Liver (tissue), 8 donors: ENCODE measurements at regions not wholly inside any gene's neighbourhood (a gene's known extent, or its start where the extent isn't known, plus 50 kb on each side); places are given as distances from the start of the nearest gene placed in this dataset.

Source experiments
- DNase-seq: peaks from one replicate; pipeline ENCODE4 v3.0.0-alpha.2; 2017; ENCODE audit warnings: low spot score
- H3K27ac ChIP-seq, 2 donors: one replicate each; pipeline ENCODE4 v1.7.0; 2013; ENCODE audit warnings: inconsistent platforms in 2 of 2, low read length in 2 of 2, control low read depth in 1 of 2, low read depth in 1 of 2, mild to moderate bottlenecking in 1 of 2
- H3K27me3 ChIP-seq, 4 donors: one replicate each; pipeline versions ENCODE4 v1.6.1 to v1.7.0; 2013; ENCODE audit warnings: low read length in 3 of 4, inconsistent platforms in 1 of 4, mild to moderate bottlenecking in 1 of 4, moderate library complexity in 1 of 4; ENCODE audit not compliant: control insufficient read depth in 4 of 4, insufficient read depth in 4 of 4
- H3K36me3 ChIP-seq, 4 donors: one replicate each; pipeline versions ENCODE4 v1.6.1 to v1.7.0; 2013; ENCODE audit warnings: low read length in 3 of 4, mild to moderate bottlenecking in 3 of 4, low read depth in 1 of 4, moderate library complexity in 1 of 4; ENCODE audit not compliant: control insufficient read depth in 4 of 4, insufficient read depth in 3 of 4
- H3K4me1 ChIP-seq, 4 donors: one replicate each; pipeline versions ENCODE4 v1.6.1 to v1.7.0; 2013; ENCODE audit warnings: low read length in 3 of 4, mild to moderate bottlenecking in 3 of 4, moderate library complexity in 1 of 4; ENCODE audit not compliant: control insufficient read depth in 4 of 4, insufficient read depth in 4 of 4
- H3K4me3 ChIP-seq, 3 donors: one replicate each; pipeline versions ENCODE4 v1.6.1 to v1.7.0; 2013; ENCODE audit warnings: low read length in 3 of 3, control low read depth in 1 of 3, low read depth in 1 of 3, mild to moderate bottlenecking in 1 of 3
- H3K9ac ChIP-seq, 2 donors: one replicate each; pipeline ENCODE4 v1.7.0; 2013; ENCODE audit warnings: low read length in 2 of 2, mild to moderate bottlenecking in 2 of 2, moderate library complexity in 2 of 2, control low read depth in 1 of 2, low read depth in 1 of 2
- H3K9me3 ChIP-seq, 4 donors: one replicate each; pipeline versions ENCODE4 v1.6.1 to v1.7.0; 2013; ENCODE audit warnings: low read length in 3 of 4; ENCODE audit not compliant: control insufficient read depth in 4 of 4
- EGR1 ChIP-seq, 2 donors: IDR thresholded peaks; 2 replicates each; pipeline ENCODE4 v1.6.1; 2016 to 2018; ENCODE audit warnings: antibody characterized with exemption in 2 of 2, low read depth in 2 of 2
- FOXA1 ChIP-seq: IDR thresholded peaks from 2 replicates; pipeline ENCODE4 v1.6.1; 2016; ENCODE audit warnings: antibody characterized with exemption
- FOXA2 ChIP-seq: IDR thresholded peaks from 2 replicates; pipeline ENCODE4 v1.6.1; 2016; ENCODE audit warnings: antibody characterized with exemption
- GABPA ChIP-seq, 2 donors: IDR thresholded peaks in 1 of 2; conservative IDR thresholded peaks in 1 of 2; 2 replicates each; pipeline ENCODE4 v1.6.1; 2016; ENCODE audit warnings: antibody characterized with exemption in 2 of 2, mild to moderate bottlenecking in 1 of 2, moderate library complexity in 1 of 2
- HNF4A ChIP-seq, 2 donors: conservative IDR thresholded peaks; 2 replicates each; pipeline ENCODE4 v1.6.1; 2016; ENCODE audit warnings: antibody characterized with exemption in 2 of 2, mild to moderate bottlenecking in 2 of 2
- HNF4G ChIP-seq: IDR thresholded peaks from 2 replicates; pipeline ENCODE4 v1.6.1; 2016; ENCODE audit warnings: antibody characterized with exemption
- JUND ChIP-seq, 2 donors: IDR thresholded peaks; 2 replicates each; pipeline ENCODE4 v1.6.1; 2016; ENCODE audit warnings: antibody characterized with exemption in 2 of 2
- NR2F2 ChIP-seq: IDR thresholded peaks from 2 replicates; pipeline ENCODE4 v1.6.1; 2016; ENCODE audit warnings: antibody characterized with exemption
- RAD21 ChIP-seq, 2 donors: IDR thresholded peaks; 2 replicates each; pipeline ENCODE4 v1.6.1; 2016; ENCODE audit warnings: antibody characterized with exemption in 2 of 2, mild to moderate bottlenecking in 2 of 2
- RXRA ChIP-seq, 2 donors: IDR thresholded peaks; 2 replicates each; pipeline ENCODE4 v1.6.1; 2017 to 2018; ENCODE audit warnings: antibody characterized with exemption in 2 of 2, mild to moderate bottlenecking in 1 of 2
- SP1 ChIP-seq: IDR thresholded peaks from 2 replicates; pipeline ENCODE4 v1.6.1; 2018; ENCODE audit warnings: antibody characterized with exemption, mild to moderate bottlenecking
- TAF1 ChIP-seq: conservative IDR thresholded peaks from 2 replicates; pipeline ENCODE4 v1.6.1; 2016; ENCODE audit warnings: antibody characterized with exemption, mild to moderate bottlenecking
- YY1 ChIP-seq: IDR thresholded peaks from 2 replicates; pipeline ENCODE4 v1.6.1; 2016; ENCODE audit warnings: antibody characterized with exemption, mild to moderate bottlenecking
- WGBS: extraction: QIAGEN DNeasy Blood & Tissue Kit; methylation state at CpG from one replicate; pipeline ENCODE4 v1.1.7; 2013; 5-methylcytosine and 5-hydroxymethylcytosine counted together
- TF ChIP-seq, protein P1 (sequence below): IDR thresholded peaks from 2 replicates; pipeline ENCODE4 v1.6.1; 2016; ENCODE audit warnings: antibody characterized with exemption, mild to moderate bottlenecking
- TF ChIP-seq, protein P2 (sequence below): IDR thresholded peaks from 2 replicates; pipeline ENCODE4 v1.6.1; 2016; ENCODE audit warnings: antibody characterized with exemption
- TF ChIP-seq, protein P3 (sequence below): fragments of 150-350 bp; IDR thresholded peaks from 2 replicates; pipeline ENCODE4 v1.5.1; 2017; ENCODE audit warnings: improper control_type of control experiment, low read depth, low read length; ENCODE audit not compliant: missing input control
- TF ChIP-seq, protein P4 (sequence below): IDR thresholded peaks from 2 replicates; pipeline ENCODE4 v1.6.1; 2016; ENCODE audit warnings: antibody characterized with exemption
- TF ChIP-seq, protein P5 (sequence below): IDR thresholded peaks from 2 replicates; pipeline ENCODE4 v1.6.1; 2016; ENCODE audit warnings: antibody characterized with exemption
- donor health status: healthy.
- donor health status: healthy.
- donor health status: healthy.
- donor health status: healthy.
- donor health status: healthy.

DNA sequence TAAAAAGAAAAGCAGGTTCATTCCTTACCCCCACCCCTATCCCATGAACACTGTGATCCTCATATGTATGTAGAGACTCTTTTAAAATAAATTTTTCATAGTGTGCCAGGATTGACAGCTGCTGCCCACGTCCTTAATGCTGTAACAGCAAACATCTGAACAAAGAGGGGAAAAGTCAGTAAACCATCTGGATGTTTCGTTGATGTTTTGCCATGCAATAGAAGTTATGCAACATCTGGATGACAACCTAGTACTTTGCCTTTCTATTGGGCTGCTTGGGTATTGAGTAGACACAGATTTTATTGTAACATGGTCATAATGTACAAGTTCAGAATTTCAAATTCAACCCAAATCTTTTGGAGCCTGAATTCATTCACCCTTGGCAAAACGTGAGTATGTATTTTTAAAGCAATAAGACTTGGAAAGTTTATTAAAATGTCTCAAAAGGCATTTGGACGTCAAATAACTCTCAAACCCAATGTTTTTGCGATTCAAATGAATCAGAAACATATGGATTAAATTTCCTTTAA lies 500.3 kb downstream of the DHX35 start:
- H3K4me3 ChIP-seq: no peak overlapping the region
- H3K9ac ChIP-seq: no peak overlapping the region
- H3K4me1 ChIP-seq: no peaks in the 10 kb centered on the region
- TF ChIP-seq TAF1 (no peak), SP1 (no peak), FOXA1 (no peak), HNF4A (conservative IDR thresholded peaks at IDR 0.05) (no peak), NR2F2 (no peak), FOXA2 (no peak)
- TF ChIP-seq, protein P1, sequence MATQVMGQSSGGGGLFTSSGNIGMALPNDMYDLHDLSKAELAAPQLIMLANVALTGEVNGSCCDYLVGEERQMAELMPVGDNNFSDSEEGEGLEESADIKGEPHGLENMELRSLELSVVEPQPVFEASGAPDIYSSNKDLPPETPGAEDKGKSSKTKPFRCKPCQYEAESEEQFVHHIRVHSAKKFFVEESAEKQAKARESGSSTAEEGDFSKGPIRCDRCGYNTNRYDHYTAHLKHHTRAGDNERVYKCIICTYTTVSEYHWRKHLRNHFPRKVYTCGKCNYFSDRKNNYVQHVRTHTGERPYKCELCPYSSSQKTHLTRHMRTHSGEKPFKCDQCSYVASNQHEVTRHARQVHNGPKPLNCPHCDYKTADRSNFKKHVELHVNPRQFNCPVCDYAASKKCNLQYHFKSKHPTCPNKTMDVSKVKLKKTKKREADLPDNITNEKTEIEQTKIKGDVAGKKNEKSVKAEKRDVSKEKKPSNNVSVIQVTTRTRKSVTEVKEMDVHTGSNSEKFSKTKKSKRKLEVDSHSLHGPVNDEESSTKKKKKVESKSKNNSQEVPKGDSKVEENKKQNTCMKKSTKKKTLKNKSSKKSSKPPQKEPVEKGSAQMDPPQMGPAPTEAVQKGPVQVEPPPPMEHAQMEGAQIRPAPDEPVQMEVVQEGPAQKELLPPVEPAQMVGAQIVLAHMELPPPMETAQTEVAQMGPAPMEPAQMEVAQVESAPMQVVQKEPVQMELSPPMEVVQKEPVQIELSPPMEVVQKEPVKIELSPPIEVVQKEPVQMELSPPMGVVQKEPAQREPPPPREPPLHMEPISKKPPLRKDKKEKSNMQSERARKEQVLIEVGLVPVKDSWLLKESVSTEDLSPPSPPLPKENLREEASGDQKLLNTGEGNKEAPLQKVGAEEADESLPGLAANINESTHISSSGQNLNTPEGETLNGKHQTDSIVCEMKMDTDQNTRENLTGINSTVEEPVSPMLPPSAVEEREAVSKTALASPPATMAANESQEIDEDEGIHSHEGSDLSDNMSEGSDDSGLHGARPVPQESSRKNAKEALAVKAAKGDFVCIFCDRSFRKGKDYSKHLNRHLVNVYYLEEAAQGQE: no peak
- no peaks in the 10 kb centered on the region for H3K36me3 ChIP-seq
- 52% methylated on average over 5 of the region's 5 CpGs for WGBS
- H3K9me3 ChIP-seq: no peaks in the 10 kb centered on the region
- H3K27me3 ChIP-seq: peaks cover 0 to 9% (median 1%) of the 10 kb centered on the region in 4 donors
- DNase-seq: no peak
- H3K27ac ChIP-seq: no peak overlapping the region

DNA sequence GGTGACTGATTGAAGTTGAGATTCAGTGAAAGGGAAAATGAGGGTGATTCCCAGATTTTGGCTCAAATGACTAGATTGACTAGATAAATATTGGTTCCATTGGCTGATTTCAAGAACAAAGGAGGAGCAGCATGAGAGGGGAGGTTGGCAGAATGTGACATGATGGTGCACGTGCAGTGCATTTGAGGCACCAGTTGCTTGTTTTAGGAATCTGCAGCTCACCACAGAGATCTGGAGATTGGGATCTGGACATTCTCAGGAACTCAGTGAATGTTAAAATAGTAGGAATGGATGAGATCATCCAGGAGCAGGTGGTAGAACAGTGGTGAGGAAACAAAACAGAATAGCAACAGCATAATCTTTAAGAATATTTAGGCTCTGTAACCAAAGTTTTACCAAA lies 496.3 kb downstream of the DHX35 start:
- TF ChIP-seq GABPA (IDR thresholded peaks at IDR 0.05 in 1 of 2, conservative IDR thresholded peaks at IDR 0.05 in 1 of 2): no peak
- no peak for TF ChIP-seq SP1
- no peak for TF ChIP-seq JUND (IDR thresholded peaks at IDR 0.05)
- TF ChIP-seq RXRA (IDR thresholded peaks at IDR 0.05): no peak
- TF ChIP-seq YY1: no peak
- TF ChIP-seq, protein P2, sequence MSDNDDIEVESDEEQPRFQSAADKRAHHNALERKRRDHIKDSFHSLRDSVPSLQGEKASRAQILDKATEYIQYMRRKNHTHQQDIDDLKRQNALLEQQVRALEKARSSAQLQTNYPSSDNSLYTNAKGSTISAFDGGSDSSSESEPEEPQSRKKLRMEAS: no peak
- no peak for TF ChIP-seq HNF4A (conservative IDR thresholded peaks at IDR 0.05)
- no peak for TF ChIP-seq EGR1 (IDR thresholded peaks at IDR 0.05; ENCODE audit: low read depth in 2 of 2)
- TF ChIP-seq TAF1: no peak
- no peak for TF ChIP-seq FOXA1
- TF ChIP-seq RAD21 (IDR thresholded peaks at IDR 0.05): no peak
- TF ChIP-seq, protein P3, sequence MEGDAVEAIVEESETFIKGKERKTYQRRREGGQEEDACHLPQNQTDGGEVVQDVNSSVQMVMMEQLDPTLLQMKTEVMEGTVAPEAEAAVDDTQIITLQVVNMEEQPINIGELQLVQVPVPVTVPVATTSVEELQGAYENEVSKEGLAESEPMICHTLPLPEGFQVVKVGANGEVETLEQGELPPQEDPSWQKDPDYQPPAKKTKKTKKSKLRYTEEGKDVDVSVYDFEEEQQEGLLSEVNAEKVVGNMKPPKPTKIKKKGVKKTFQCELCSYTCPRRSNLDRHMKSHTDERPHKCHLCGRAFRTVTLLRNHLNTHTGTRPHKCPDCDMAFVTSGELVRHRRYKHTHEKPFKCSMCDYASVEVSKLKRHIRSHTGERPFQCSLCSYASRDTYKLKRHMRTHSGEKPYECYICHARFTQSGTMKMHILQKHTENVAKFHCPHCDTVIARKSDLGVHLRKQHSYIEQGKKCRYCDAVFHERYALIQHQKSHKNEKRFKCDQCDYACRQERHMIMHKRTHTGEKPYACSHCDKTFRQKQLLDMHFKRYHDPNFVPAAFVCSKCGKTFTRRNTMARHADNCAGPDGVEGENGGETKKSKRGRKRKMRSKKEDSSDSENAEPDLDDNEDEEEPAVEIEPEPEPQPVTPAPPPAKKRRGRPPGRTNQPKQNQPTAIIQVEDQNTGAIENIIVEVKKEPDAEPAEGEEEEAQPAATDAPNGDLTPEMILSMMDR: no peak
- TF ChIP-seq, protein P4, sequence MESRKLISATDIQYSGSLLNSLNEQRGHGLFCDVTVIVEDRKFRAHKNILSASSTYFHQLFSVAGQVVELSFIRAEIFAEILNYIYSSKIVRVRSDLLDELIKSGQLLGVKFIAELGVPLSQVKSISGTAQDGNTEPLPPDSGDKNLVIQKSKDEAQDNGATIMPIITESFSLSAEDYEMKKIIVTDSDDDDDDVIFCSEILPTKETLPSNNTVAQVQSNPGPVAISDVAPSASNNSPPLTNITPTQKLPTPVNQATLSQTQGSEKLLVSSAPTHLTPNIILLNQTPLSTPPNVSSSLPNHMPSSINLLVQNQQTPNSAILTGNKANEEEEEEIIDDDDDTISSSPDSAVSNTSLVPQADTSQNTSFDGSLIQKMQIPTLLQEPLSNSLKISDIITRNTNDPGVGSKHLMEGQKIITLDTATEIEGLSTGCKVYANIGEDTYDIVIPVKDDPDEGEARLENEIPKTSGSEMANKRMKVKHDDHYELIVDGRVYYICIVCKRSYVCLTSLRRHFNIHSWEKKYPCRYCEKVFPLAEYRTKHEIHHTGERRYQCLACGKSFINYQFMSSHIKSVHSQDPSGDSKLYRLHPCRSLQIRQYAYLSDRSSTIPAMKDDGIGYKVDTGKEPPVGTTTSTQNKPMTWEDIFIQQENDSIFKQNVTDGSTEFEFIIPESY: no peak
- no peak for TF ChIP-seq NR2F2
- no peak for TF ChIP-seq HNF4G
- TF ChIP-seq FOXA2: no peak
- TF ChIP-seq, protein P1: no peak
- TF ChIP-seq, protein P5, sequence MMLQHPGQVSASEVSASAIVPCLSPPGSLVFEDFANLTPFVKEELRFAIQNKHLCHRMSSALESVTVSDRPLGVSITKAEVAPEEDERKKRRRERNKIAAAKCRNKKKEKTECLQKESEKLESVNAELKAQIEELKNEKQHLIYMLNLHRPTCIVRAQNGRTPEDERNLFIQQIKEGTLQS: no peak
- Histone ChIP-seq H3K9ac (no peak overlapping the region), H3K4me3 (no peak overlapping the region), H3K27me3 (peaks cover 0 to 6% (median 0%) of the 10 kb centered on the region in 4 donors), H3K27ac (no peak overlapping the region), H3K9me3 (no peaks in the 10 kb centered on the region), H3K4me1 (no peaks in the 10 kb centered on the region), H3K36me3 (no peaks in the 10 kb centered on the region)
- 76% methylated on average over 1 of the region's 1 CpG for WGBS
- DNase-seq: no peak
